Osteocyte (in vitro differentiated cells): ENCODE measurements at regions not wholly inside any gene's neighbourhood (a gene's known extent, or its start where the extent isn't known, plus 50 kb on each side); places are given as distances from the start of the nearest gene placed in this dataset.

Experiments used
- DNase-seq: peaks from one replicate; pipeline ENCODE4 v3.0.0; 2021; ENCODE audit warnings: mixed read lengths; ENCODE audit not compliant: unreplicated experiment; ENCODE audit errors: extremely low spot score
- H3K27ac Mint-ChIP-seq: one replicate; pipeline ENCODE4 v1.8.0; 2021; ENCODE audit warnings: mild to moderate bottlenecking, mixed read lengths; ENCODE audit not compliant: unreplicated experiment
- H3K27me3 Mint-ChIP-seq: one replicate; pipeline ENCODE4 v1.8.0; 2021; ENCODE audit warnings: mixed read lengths; ENCODE audit not compliant: unreplicated experiment
- H3K36me3 Mint-ChIP-seq: one replicate; pipeline ENCODE4 v1.8.0; 2021; ENCODE audit warnings: mixed read lengths; ENCODE audit not compliant: unreplicated experiment
- H3K4me1 Mint-ChIP-seq: one replicate; pipeline ENCODE4 v1.8.0; 2021; ENCODE audit warnings: mixed read lengths; ENCODE audit not compliant: unreplicated experiment
- H3K4me3 Mint-ChIP-seq: one replicate; pipeline ENCODE4 v1.8.0; 2021; ENCODE audit warnings: mild to moderate bottlenecking, moderate library complexity, mixed read lengths; ENCODE audit not compliant: unreplicated experiment
- H3K9me3 Mint-ChIP-seq: one replicate; pipeline ENCODE4 v1.8.0; 2021; ENCODE audit warnings: mixed read lengths; ENCODE audit not compliant: unreplicated experiment
- CTCF ChIP-seq: fragments of 200-600 bp; sonication (generic); IDR thresholded peaks from 2 replicates; pipeline ENCODE4 v1.5.0; 2021; ENCODE audit warnings: antibody characterized with exemption, mild to moderate bottlenecking, moderate library complexity

- Mint-ChIP-seq H3K36me3 (no peaks in the 10 kb centered on the region), H3K4me3 (no peak overlapping the region), H3K27ac (no peak overlapping the region), H3K4me1 (no peaks in the 10 kb centered on the region), H3K27me3 (peaks cover 29% of the 10 kb centered on the region), H3K9me3 (no peaks in the 10 kb centered on the region)
- TF ChIP-seq CTCF = no peak
- no peak for DNase-seq
Observed at GRCh38 chr10:35699848-35700486, 57.9 kb upstream of the FZD8 start.

GRCh38 chr10:35696392-35697287, 54.5 kb upstream of the FZD8 start:
- no peak overlapping the region for H3K4me3 Mint-ChIP-seq
- no peaks in the 10 kb centered on the region for H3K9me3 Mint-ChIP-seq
- no peaks in the 10 kb centered on the region for H3K36me3 Mint-ChIP-seq
- peaks cover 40% of the 10 kb centered on the region for H3K27me3 Mint-ChIP-seq
- no peak for TF ChIP-seq CTCF
- no peak overlapping the region for H3K27ac Mint-ChIP-seq
- no peak for DNase-seq
- H3K4me1 Mint-ChIP-seq = no peaks in the 10 kb centered on the region

- peaks cover 43% of the 10 kb centered on the region for H3K27me3 Mint-ChIP-seq
- H3K36me3 Mint-ChIP-seq = no peaks in the 10 kb centered on the region
- no peaks in the 10 kb centered on the region for H3K4me1 Mint-ChIP-seq
- no peak for DNase-seq
- TF ChIP-seq CTCF = no peak
- no peak overlapping the region for H3K4me3 Mint-ChIP-seq
- no peaks in the 10 kb centered on the region for H3K9me3 Mint-ChIP-seq
- H3K27ac Mint-ChIP-seq = no peak overlapping the region
Observed at GRCh38 chr10:35693800-35694199, 51.7 kb upstream of the FZD8 start.
